Stomach (tissue), 4 donors: ENCODE measurements at regions not wholly inside any gene's neighbourhood (a gene's known extent, or its start where the extent isn't known, plus 50 kb on each side); places are given as distances from the start of the nearest gene placed in this dataset.

Experiments used
- EP300 ChIP-seq: sonication (generic); formaldehyde crosslinking; IDR thresholded peaks from one replicate; pipeline ENCODE4 v1.6.1; 2017; ENCODE audit warnings: antibody characterized with exemption
- POLR2A ChIP-seq, 4 donors: fragments of 450-650 bp; IDR thresholded peaks; one replicate each; pipeline ENCODE4 v1.6.1; 2016; ENCODE audit warnings: antibody characterized with exemption in 4 of 4, control low read depth in 2 of 4, mild to moderate bottlenecking in 1 of 4, moderate library complexity in 1 of 4
- POLR2AphosphoS5 ChIP-seq, 3 donors: sonication (generic); formaldehyde crosslinking; IDR thresholded peaks; one replicate each; pipeline ENCODE4 v1.6.1; 2016; ENCODE audit warnings: antibody characterized with exemption in 3 of 3
- TF ChIP-seq, protein P1 (sequence below), 7 experiments: fragments of 450-650 bp in 4 of 7; fragments of 200-600 bp in 3 of 7; sonication (generic) in 3 of 7; IDR thresholded peaks; one replicate each; pipeline ENCODE4 v1.5.1; 2016 to 2019; ENCODE audit warnings: antibody characterized with exemption in 7 of 7, control low read depth in 2 of 7, mild to moderate bottlenecking in 1 of 7

DNA sequence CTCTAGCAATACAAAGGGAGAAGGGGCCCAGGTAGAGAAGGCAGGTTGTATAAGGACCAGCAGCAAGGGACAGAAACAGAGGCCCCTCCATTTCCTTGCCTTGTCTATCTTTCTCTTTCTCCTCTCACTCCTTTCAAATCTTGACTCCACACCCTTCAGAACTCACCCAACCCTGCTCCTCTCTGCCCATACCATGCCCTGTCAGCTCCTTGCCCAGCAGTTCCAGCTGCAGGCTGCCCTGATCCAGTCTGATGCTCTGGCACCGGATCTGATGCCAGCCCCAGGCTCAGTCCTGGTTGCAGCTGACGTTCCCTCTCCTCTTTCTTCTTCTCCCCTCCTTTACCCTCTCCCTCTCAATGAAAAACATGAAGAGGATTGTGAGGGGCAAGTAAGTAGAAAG, 291.2 kb downstream of the FBXW7 start:
- TF ChIP-seq POLR2AphosphoS5 (IDR thresholded peaks at IDR 0.05) = no peak
- TF ChIP-seq, protein P1, sequence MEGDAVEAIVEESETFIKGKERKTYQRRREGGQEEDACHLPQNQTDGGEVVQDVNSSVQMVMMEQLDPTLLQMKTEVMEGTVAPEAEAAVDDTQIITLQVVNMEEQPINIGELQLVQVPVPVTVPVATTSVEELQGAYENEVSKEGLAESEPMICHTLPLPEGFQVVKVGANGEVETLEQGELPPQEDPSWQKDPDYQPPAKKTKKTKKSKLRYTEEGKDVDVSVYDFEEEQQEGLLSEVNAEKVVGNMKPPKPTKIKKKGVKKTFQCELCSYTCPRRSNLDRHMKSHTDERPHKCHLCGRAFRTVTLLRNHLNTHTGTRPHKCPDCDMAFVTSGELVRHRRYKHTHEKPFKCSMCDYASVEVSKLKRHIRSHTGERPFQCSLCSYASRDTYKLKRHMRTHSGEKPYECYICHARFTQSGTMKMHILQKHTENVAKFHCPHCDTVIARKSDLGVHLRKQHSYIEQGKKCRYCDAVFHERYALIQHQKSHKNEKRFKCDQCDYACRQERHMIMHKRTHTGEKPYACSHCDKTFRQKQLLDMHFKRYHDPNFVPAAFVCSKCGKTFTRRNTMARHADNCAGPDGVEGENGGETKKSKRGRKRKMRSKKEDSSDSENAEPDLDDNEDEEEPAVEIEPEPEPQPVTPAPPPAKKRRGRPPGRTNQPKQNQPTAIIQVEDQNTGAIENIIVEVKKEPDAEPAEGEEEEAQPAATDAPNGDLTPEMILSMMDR (IDR thresholded peaks at IDR 0.05) = no peak
- TF ChIP-seq POLR2A (IDR thresholded peaks at IDR 0.05) = no peak
- TF ChIP-seq EP300 = no peak
